ENCODE measurements at regions not wholly inside any gene's neighbourhood (a gene's known extent, or its start where the extent isn't known, plus 50 kb on each side); places are given as distances from the start of the nearest gene placed in this dataset.

GRCh38 chr12:91959220-91959619, 186.4 kb downstream of the BTG1 start:
- no peak for TF ChIP-seq GATA3 (IDR thresholded peaks at IDR 0.05; ENCODE audit: low read depth, low read length)
- TF ChIP-seq GATA2 (IDR thresholded peaks at IDR 0.05; ENCODE audit: low read depth, low read length) = no peak
